CD14-positive monocyte (primary cell): ENCODE measurements at regions not wholly inside any gene's neighbourhood (a gene's known extent, or its start where the extent isn't known, plus 50 kb on each side); places are given as distances from the start of the nearest gene placed in this dataset.

Experiments
- DNase-seq, 3 donors: peaks; one replicate each; pipeline ENCODE4 v3.0.0-alpha.2; 2011 to 2022
- H2AFZ ChIP-seq: 2 replicates; pipeline ENCODE4 v1.6.0; 2012; ENCODE audit warnings: mild to moderate bottlenecking, low read depth, low read length, inconsistent platforms; ENCODE audit not compliant: insufficient read depth, poor library complexity, severe bottlenecking
- H3K27ac ChIP-seq, 2 donors: 1 replicate in 1 of 2; 2 replicates in 1 of 2; pipeline ENCODE4 v1.5.1; 2012 to 2013; ENCODE audit warnings: low read length in 2 of 2, control low read depth in 1 of 2, inconsistent platforms in 1 of 2, low read depth in 1 of 2, mild to moderate bottlenecking in 1 of 2
- H3K27me3 ChIP-seq, 2 donors: one replicate each; pipeline versions ENCODE4 v1.6.0 to v1.6.1; 2011 to 2013; ENCODE audit warnings: low read length in 2 of 2; ENCODE audit not compliant: control insufficient read depth in 2 of 2, insufficient read depth in 2 of 2
- H3K36me3 ChIP-seq, 2 donors: replicated peaks in 1 of 2; 1 replicate in 1 of 2; 2 replicates in 1 of 2; pipeline versions ENCODE4 v1.5.1 to v1.6.1; 2012 to 2013; ENCODE audit warnings: low read length in 2 of 2, control low read depth in 1 of 2, inconsistent platforms in 1 of 2, mild to moderate bottlenecking in 1 of 2; ENCODE audit not compliant: insufficient read depth in 2 of 2, control insufficient read depth in 1 of 2
- H3K4me1 ChIP-seq, 2 donors: 1 replicate in 1 of 2; 2 replicates in 1 of 2; pipeline versions ENCODE4 v1.5.1 to v1.6.1; 2012 to 2013; ENCODE audit warnings: low read length in 2 of 2, control low read depth in 1 of 2, inconsistent platforms in 1 of 2, mild to moderate bottlenecking in 1 of 2, moderate library complexity in 1 of 2; ENCODE audit not compliant: insufficient read depth in 2 of 2, control insufficient read depth in 1 of 2
- H3K4me2 ChIP-seq: replicated peaks from 2 replicates; pipeline ENCODE3; 2012; ENCODE audit warnings: low read length, moderate library complexity, mild to moderate bottlenecking; ENCODE audit not compliant: poor library complexity, severe bottlenecking; ENCODE audit errors: extremely low read depth
- H3K4me3 ChIP-seq, 3 experiments: fragments of 200-600 bp in 1 of 3; sonication (generic) in 1 of 3; replicated peaks in 1 of 3; 1 replicate in 2 of 3; 2 replicates in 1 of 3; pipeline ENCODE4 v1.5.1; 2011 to 2013; ENCODE audit warnings: low read length in 3 of 3, mild to moderate bottlenecking in 3 of 3, control low read depth in 2 of 3, low read depth in 2 of 3, inconsistent platforms in 1 of 3, moderate library complexity in 1 of 3
- H3K79me2 ChIP-seq: 2 replicates; pipeline ENCODE4 v1.6.0; 2012; ENCODE audit warnings: mild to moderate bottlenecking, control low read depth, inconsistent platforms, low read length, moderate library complexity; ENCODE audit not compliant: insufficient read depth
- H3K9ac ChIP-seq: 2 replicates; pipeline ENCODE4 v1.6.0; 2017; ENCODE audit warnings: low read length, mild to moderate bottlenecking; ENCODE audit not compliant: insufficient read depth, poor library complexity, severe bottlenecking
- H3K9me3 ChIP-seq, 2 donors: replicated peaks in 1 of 2; 1 replicate in 1 of 2; 2 replicates in 1 of 2; pipeline versions ENCODE4 v1.5.1 to v1.6.1; 2012 to 2013; ENCODE audit warnings: low read length in 2 of 2, control low read depth in 1 of 2; ENCODE audit not compliant: control insufficient read depth in 1 of 2, insufficient read depth in 1 of 2
- H4K20me1 ChIP-seq: 2 replicates; pipeline ENCODE4 v1.6.0; 2012; ENCODE audit warnings: mild to moderate bottlenecking, low read length, control low read depth, moderate library complexity; ENCODE audit not compliant: insufficient read depth
- H3K27ac Mint-ChIP-seq, 7 donors: one replicate each; pipeline ENCODE4 v1.8.0; 2020; ENCODE audit warnings: mild to moderate bottlenecking in 7 of 7, mixed read lengths in 7 of 7, moderate library complexity in 6 of 7, inconsistent platforms in 2 of 7
- H3K27me3 Mint-ChIP-seq, 3 donors: one replicate each; pipeline ENCODE4 v1.8.0; 2021 to 2022; ENCODE audit warnings: low read depth in 3 of 3, mild to moderate bottlenecking in 3 of 3, mixed read lengths in 3 of 3, moderate library complexity in 3 of 3, inconsistent platforms in 1 of 3
- H3K36me3 Mint-ChIP-seq, 2 donors: one replicate each; pipeline ENCODE4 v1.8.0; 2020; ENCODE audit warnings: mixed read lengths in 2 of 2, inconsistent platforms in 1 of 2, mild to moderate bottlenecking in 1 of 2
- H3K4me1 Mint-ChIP-seq: one replicate; pipeline ENCODE4 v1.8.0; 2020; ENCODE audit warnings: mild to moderate bottlenecking, mixed read lengths
- H3K4me3 Mint-ChIP-seq, 2 donors: one replicate each; pipeline ENCODE4 v1.8.0; 2020; ENCODE audit warnings: mild to moderate bottlenecking in 2 of 2, mixed read lengths in 2 of 2, moderate library complexity in 1 of 2
- H3K9me3 Mint-ChIP-seq, 7 donors: one replicate each; pipeline ENCODE4 v1.8.0; 2020 to 2022; ENCODE audit warnings: mixed read lengths in 7 of 7, mild to moderate bottlenecking in 6 of 7, moderate library complexity in 6 of 7, inconsistent platforms in 2 of 7
- CTCF ChIP-seq: fragments of 200-600 bp; IDR thresholded peaks from one replicate; pipeline ENCODE4 v1.8.0; 2022; ENCODE audit warnings: antibody characterized with exemption, mild to moderate bottlenecking
- WGBS: methylation state at CpG from one replicate; pipeline ENCODE4 v1.1.5; 2013; ENCODE audit warnings: missing lambda C conversion rate; ENCODE audit not compliant: insufficient coverage; 5-methylcytosine and 5-hydroxymethylcytosine counted together
- intact Hi-C, 2 donors: fragments of 100-400 bp; cut with micrococcal nuclease; formaldehyde crosslinking; loops; one replicate each; pipeline versions ENCODE4 v1.15.0 to v1.15.1; 2023

GRCh38 chr3:99250272-99250671, 348.8 kb upstream of the DCBLD2 start:
- H3K4me3 Mint-ChIP-seq: no peak overlapping the region
- H3K27ac Mint-ChIP-seq: no peak overlapping the region
- H3K27me3 Mint-ChIP-seq: no peaks in the 10 kb centered on the region
- no peak for DNase-seq
- no peaks in the 10 kb centered on the region for H3K79me2 ChIP-seq
- no peaks in the 10 kb centered on the region for H3K27me3 ChIP-seq
- no peak overlapping the region for H3K9ac ChIP-seq
- no peak overlapping the region for H3K27ac ChIP-seq
- H3K9me3 ChIP-seq: no peaks in the 10 kb centered on the region
- H3K4me2 ChIP-seq: no peak overlapping the region
- H3K9me3 Mint-ChIP-seq: peaks cover 0 to 9% (median 1%) of the 10 kb centered on the region in 7 donors
- H4K20me1 ChIP-seq: no peaks in the 10 kb centered on the region
- TF ChIP-seq CTCF: no peak
- 100% methylated on average over 3 of the region's 4 CpGs for WGBS
- no peaks in the 10 kb centered on the region for H3K36me3 ChIP-seq
- no peaks in the 10 kb centered on the region for H3K4me1 Mint-ChIP-seq
- no peak overlapping the region for H2AFZ ChIP-seq
- no peaks in the 10 kb centered on the region for H3K4me1 ChIP-seq
- H3K4me3 ChIP-seq: no peak overlapping the region
- no peaks in the 10 kb centered on the region for H3K36me3 Mint-ChIP-seq
- intact Hi-C loops: no loop called here

- no peaks in the 10 kb centered on the region for H3K9me3 ChIP-seq
- no peaks in the 10 kb centered on the region for H3K79me2 ChIP-seq
- no peak overlapping the region for H3K4me3 ChIP-seq
- intact Hi-C loops: no loop called here
- H2AFZ ChIP-seq: no peak overlapping the region
- 79% methylated on average over 3 of the region's 6 CpGs for WGBS
- H3K36me3 ChIP-seq: no peaks in the 10 kb centered on the region
- no peaks in the 10 kb centered on the region for H4K20me1 ChIP-seq
- H3K4me3 Mint-ChIP-seq: no peak overlapping the region
- no peak overlapping the region for H3K27ac Mint-ChIP-seq
- H3K27ac ChIP-seq: no peak overlapping the region
- no peaks in the 10 kb centered on the region for H3K36me3 Mint-ChIP-seq
- no peaks in the 10 kb centered on the region for H3K4me1 ChIP-seq
- peaks cover 0 to 12% (median 1%) of the 10 kb centered on the region in 7 donors for H3K9me3 Mint-ChIP-seq
- H3K4me2 ChIP-seq: no peak overlapping the region
- H3K4me1 Mint-ChIP-seq: no peaks in the 10 kb centered on the region
- H3K27me3 ChIP-seq: no peaks in the 10 kb centered on the region
- H3K9ac ChIP-seq: no peak overlapping the region
- no peak for TF ChIP-seq CTCF
- no peak for DNase-seq
- H3K27me3 Mint-ChIP-seq: no peaks in the 10 kb centered on the region
These were observed 348.1 kb upstream of the DCBLD2 start for GRCh38 chr3:99249627-99250026.
